ENCODE measurements at regions not wholly inside any gene's neighbourhood (a gene's known extent, or its start where the extent isn't known, plus 50 kb on each side); places are given as distances from the start of the nearest gene placed in this dataset.

DNA sequence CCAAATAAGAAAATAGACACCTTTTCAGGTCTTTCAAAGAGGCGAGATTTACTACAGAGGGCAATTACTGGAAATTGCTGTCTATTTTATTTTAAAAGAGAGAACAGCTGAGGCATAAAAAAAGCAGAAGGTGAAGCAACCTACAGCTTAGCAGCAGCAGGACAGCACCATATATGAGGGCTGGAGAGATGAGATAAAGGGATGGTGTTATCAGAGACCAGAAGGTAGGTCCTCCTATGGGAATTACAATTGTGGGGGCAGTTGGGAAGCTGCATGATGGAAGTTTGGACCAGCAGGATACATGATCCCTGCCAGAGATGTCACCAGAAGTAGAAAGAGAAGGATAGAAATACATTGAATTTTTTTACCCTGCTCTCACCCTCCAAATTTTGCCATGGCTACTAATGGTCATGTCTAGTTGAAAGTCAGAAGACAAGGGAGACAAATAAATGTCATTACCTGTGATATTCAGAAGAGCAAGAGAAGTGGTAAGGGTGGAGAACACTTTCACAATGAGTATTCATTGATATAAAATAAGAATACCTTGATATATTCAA is 77.2 kb upstream of the CALCR start:
- DNase-seq (ENCODE audit: low read depth) = no peak

DNA sequence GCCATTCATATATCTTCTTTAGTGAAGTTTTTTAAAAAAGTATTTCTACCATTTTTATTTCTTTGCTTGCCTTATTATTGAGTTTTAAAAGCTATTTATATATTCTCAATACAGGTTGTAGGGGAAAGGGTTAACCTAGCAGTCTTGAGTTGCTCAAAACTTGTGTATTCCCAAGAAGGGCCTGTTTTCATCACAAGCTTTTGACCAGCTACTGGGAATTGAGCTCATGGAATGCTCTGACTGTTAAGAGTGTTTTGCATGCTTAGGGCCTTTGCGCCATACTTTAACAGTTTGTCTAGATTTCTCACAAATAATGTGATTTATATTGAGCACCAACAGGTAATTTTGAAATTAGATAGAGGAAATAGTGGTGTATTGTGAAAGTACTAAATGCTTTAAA is 72.0 kb upstream of the CALCR start:
- DNase-seq (ENCODE audit: low read depth) = no peak

DNA sequence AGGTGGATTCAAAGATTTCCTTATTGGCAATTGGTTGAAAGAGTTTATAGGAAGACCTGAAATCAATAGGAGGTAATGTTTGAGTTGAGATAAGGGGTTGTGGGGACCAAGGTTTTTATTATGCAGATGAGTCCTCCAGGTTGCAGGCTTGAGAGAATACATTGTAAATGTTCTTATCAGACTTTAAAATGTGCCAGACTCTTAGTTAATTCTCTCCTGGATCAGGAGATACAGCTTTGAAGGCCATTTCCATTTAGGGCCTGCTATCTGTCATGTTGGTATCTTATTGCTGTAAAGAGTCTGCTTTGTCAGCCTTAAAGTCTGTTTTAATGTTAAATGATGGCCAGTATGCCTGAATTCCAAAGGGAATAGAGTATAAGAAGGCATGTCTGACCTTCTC is 61.8 kb upstream of the CALCR start:
- DNase-seq (ENCODE audit: low read depth) = no peak

DNA sequence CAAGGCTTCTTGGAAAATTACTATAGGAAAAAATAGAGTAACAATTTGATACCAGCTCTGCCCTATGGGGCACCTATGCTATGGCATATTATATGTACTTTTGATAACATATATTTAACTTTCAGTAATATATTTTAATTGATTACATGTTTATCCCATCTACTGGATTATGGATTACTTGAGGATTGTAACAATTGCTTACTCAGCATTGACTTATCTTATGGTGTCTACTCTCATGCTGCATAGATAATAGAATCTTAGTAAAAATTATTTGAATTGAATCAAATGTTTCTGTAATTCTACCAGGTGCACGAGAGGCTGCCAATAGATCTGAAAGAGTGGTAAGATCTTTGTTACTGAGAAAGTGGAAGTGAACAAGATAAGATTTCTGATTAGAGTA is 57.8 kb upstream of the CALCR start:
- DNase-seq (ENCODE audit: low read depth) = no peak

DNA sequence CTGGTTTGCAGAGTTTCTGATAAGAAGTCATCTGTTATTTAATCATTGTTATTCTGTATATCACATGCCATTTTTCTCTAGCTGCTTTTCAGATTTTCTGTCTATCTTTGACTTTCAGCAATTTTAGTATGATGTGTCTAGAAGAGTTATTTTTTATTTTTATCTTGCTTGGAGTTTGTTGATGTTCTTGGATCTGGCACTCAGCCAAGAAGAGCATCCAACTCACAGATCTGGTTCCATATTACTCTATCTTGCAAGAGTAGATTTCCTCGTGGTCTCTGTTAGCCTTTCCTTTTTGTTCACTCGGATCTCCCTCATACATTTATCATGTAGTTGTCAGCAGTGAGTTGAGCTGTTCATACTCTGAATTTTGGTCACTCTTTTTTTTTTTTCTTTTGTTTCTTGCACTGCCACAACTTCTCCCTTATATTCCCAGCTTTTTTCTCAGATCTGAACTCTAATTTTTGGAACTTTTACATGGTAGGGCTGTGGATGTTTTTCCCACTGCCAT is 54.8 kb upstream of the CALCR start:
- DNase-seq (ENCODE audit: low read depth) = no peak

DNA sequence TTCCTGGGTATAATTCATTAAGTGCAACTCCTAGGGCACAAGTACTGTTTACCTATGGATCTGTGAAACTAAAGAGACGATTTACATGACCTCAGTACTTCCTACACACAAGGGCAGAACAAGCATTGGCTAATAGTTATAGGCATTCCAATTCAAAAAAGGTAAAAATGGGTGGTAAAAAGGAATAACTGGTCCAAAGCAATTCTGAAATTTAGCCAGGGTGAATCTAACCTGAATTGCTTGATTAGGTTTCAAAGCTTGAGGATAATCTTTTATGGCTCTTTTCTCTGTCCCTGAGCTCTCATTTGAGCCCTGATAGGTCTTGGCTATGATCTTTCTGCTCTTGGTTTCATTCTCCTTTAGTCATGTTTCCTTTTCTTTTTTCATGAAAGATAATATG is 52.3 kb upstream of the CALCR start:
- DNase-seq (ENCODE audit: low read depth) = no peak

Data from fibroblast of gingiva (primary cell).